ENCODE measurements at regions not wholly inside any gene's neighbourhood (a gene's known extent, or its start where the extent isn't known, plus 50 kb on each side); places are given as distances from the start of the nearest gene placed in this dataset.

DNA sequence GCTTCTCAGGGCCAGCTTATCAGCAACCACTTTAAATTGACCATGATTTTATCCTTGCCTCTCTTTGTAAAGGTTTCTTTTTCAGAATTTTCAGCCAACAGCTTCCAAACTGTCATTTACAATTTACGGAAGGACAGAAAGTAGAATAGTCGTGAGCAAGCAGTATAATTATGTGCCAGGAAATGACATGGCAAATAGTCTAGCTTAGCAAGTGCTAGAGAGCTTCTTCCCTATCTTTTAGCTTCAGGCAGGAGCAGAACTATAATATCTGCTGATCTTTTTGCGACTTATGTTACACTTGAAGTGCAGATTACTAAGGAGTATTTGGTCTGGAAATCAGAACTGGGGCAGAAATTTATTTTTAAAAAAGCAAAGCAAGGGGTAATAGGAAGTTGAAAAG lies 123.0 kb upstream of the AP1S2 start:
- peak; percentile 40 to 56 for DNase-seq

DNA sequence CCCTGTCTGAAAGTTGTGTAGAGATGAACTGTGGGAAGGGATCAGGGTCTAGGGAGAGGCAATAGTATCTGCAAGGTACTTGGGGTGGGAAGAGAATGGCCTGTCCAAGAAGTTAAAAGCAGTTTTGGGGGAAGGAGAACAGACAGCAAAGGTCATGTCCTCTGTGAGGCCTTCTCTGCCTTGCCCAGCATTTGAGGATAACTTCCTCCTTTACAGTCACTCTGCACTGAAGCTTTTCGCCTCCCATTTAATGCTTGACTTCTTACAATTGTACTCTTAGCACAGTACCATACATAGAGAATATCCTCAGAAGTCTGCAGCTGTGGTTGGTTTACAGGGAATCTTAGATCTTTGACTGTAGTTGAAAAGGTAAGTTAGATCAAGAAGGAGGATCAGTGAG lies 121.8 kb upstream of the AP1S2 start:
- peak; percentile 2 to 25 for DNase-seq

DNA sequence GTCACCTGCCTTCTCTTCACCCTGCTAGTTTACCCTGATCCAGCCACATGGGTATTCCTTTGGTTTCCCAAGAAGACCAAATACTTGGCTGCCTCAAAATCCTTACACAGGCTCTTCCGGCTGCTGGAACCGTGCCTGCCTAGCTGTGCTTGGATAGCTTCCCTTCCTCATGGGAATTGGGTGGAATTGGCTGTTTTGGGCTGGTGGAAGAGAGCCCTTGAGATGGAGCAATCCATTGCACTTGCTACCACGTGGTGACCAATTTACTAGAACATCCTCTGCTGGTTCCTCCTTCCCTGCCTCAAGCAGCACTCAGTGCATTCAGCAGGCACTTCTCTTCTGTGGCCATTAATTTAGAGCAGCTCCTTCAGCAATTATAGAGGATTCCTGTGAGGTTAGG lies 119.3 kb upstream of the AP1S2 start:
- DNase-seq = peak; percentile 13 to 34

- DNase-seq = peak; percentile 46 to 48
These were observed 118.7 kb upstream of the AP1S2 start for GRCh38 chrX:15973299-15973698.

GRCh38 chrX:15971696-15972095 lies 117.1 kb upstream of the AP1S2 start:
- DNase-seq = no peak

DNA sequence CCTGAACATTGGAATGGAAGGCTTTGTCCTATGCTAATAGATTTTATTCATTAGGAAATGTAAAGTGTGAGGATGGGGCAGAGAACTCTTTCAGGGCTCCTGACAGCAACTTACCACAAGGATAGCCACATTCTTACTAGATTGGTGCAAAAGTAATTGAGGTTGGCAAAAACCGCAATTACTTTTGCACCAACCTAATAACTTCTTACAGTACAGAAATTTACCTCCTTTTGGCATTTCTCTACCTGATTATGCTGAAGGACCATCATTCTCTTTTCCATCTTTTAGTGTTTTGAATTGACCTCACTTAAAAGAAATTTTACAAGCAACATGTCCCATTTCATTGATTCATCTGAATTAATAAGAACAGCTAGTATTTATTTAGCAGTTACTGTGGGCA lies 109.2 kb upstream of the AP1S2 start:
- no peak for DNase-seq

DNA sequence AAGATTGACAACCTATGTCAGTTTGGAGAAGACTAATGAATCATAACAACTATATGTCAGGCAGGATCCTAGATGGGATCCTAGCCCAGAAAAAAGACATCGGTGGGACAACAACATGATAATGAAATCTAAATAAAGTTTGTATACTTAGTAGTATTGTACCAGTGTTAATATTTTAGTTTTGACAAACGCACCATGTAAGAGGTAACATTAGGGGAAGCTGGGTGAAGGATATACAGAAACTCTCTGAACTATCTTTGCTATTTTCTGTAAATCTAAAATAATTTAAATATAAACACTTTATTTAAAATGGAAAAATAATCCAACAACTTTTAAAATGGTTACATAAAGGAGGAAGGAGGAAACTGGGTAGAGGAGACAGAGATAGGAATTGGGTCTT lies 105.6 kb upstream of the AP1S2 start:
- DNase-seq = no peak

DNA sequence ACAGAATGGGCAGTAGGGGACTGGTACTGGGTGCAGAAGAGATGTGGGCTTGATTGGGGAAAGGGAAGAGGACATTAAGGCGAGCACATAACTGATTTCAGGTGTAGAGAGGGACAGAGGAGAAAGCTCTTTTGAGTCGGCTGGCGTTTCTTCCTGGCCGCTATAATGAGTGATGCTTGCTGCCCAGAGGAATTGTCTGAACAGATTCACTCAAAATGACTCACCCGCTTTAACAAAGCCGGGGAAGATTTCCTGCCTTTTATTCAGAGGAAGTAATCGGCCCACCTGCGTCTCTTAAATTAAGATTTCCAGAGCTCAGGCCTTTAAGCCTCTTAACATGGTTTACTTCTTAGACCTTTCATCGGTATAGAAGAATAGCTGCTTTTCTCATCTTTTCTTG lies 102.1 kb upstream of the AP1S2 start:
- DNase-seq = no peak

DNA sequence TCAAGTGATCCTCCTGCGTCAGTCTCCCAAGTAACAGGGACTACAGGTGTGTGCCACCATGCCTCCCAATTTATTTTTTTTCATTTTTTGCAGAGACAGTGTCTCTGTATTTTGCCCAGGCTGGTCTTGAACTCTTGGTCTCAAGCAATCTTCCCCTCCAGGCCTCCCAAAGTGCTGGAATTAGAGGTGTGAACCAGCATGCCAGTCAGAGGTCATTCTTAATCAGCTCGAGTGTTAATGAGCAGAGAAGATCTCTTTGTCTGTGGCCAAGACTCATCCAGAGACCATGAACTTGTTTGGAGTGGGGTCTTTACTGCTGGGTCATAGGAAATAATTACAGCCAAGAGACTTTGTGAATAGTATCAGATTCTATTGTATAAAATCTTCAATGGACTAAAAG lies 99.2 kb upstream of the AP1S2 start:
- no peak for DNase-seq

DNA sequence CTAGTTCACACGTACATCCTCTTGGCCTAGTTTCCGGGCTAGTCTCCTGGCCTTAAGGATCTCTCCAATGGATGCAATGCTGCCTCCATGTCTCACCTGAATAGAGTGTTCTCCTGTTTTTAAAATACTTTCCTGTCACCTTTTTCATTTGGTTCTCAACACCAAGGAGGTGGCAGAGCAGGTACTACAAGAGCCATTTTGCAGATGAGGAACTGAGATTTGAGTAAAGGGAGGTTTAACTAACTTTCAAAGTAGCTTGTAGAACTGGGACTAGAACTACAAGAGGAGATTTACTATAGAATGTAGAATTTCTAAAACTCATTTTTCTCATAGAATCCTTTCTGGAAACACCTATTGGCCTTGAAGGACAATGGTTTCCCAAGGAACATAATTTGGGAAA lies 97.6 kb upstream of the AP1S2 start:
- DNase-seq = no peak

DNA sequence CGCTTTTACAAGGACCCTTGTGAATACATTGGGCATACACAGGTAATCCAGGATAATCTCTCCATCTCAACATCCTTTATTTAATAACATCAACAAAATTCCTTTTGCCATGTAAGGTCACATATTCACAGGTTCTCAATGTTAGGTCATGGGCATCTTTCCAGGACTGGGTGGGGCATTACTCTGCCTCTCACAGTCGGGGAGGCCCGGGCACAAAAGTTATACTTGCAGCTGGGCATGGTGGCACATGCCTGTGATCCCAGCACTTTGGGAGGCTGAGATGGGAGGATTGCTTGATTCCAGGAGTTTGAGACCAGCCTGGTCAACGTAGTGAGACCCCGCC lies 93.7 kb upstream of the AP1S2 start:
- DNase-seq = no peak

DNA sequence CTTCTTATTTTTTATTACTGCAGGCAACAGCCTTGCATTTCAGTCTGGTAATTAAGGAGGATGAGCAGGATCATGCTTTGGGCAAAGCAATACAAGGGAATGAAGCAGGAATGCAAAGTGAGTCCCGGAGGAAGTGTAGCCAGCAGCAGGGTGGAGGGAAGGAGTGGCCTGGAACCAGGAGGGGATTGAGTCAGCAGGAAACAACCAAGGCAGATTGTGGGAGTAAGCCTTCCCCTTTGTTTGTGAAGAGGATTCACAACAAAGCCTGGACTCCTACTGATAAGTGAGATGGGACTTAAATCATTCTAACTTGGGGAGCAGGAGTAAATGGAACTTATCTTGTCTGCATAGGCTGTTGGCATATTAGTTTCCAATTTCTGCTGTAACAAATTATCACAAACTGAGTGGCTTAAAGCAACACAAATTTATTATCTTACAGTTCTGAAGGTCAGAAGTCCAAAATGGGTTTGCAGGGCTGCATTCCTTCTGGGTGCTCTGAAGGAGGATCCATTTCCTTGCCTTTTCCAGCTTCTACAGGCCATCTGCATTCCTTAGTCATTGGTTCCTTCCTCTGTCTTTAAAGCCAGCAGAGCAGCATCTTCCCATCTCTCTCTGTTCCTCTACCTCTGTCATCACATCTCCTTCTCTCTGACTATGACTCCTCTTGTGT lies 93.2 kb upstream of the AP1S2 start:
- DNase-seq = no peak

GRCh38 chrX:15946783-15947580 lies 92.4 kb upstream of the AP1S2 start:
- peak in 1 of 2 experiments; percentile 2 for DNase-seq

GRCh38 chrX:15943391-15943790 lies 88.8 kb upstream of the AP1S2 start:
- no peak for DNase-seq

- no peak for DNase-seq
These were observed 87.7 kb upstream of the AP1S2 start for GRCh38 chrX:15942307-15942706.

DNA sequence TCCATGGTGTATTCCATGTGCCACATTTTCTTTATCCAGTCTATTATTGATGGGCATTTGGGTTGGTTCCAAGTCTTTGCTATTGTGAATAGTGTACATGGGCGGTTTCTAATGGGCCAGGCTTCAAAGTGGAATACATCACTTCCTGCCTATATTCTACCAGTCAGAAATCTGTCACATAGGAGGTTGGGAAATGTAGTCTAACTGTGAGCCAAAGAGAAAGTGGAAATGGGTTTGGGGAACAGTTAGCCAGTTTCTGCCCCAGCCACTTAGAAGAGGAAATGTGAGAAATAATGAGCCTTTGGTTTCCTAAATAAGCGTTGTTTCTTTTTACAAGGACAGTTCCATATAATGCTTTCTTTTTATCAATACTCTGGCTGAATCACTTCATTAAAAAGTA lies 85.1 kb upstream of the AP1S2 start:
- DNase-seq = no peak

DNA sequence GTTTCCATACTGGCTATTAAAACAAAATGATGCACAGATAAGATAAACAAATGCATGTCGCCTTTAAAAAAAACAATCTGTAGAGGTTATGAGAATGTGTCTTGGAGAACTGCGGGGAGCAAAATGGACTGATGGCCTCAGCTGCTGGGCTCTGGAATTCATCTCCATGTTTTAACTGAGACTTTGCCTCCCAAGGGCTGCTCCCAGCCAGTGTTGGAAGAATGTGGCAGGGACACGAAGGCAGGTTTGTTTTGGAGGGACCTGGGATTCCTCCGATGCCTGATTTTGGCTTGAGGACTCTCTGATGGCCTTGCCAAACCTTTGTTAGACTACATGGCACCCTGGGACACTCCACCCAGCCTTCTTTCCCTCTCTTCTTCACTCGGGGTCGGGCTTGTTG lies 83.5 kb upstream of the AP1S2 start:
- DNase-seq = no peak

- no peak for DNase-seq
These were observed 76.7 kb upstream of the AP1S2 start for GRCh38 chrX:15931362-15931761.

- no peak for DNase-seq
These were observed 76.0 kb upstream of the AP1S2 start for GRCh38 chrX:15930585-15930984.

- DNase-seq = no peak
These were observed 74.6 kb upstream of the AP1S2 start for GRCh38 chrX:15929194-15929593.

GRCh38 chrX:15926622-15927021 lies 72.0 kb upstream of the AP1S2 start:
- no peak for DNase-seq

GRCh38 chrX:15918003-15918402 lies 63.4 kb upstream of the AP1S2 start:
- DNase-seq = no peak

DNA sequence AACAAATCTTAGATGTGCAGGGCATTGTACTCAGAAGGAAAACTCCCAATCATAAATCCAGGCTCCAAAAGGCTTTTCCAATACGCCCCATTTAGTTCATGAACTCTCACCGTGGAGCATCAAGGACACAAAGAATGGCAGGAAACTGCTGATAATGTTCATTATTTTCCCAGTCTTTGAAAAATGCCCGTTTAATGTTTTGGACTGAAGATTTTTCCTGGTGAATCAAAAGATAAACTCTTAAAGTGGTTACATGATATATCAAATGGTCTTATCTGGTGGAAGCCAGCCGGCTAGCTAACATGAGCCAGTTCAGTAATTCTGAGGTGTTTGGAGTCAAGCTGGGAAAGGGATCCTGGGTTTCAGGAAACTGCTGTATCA lies 62.1 kb upstream of the AP1S2 start:
- DNase-seq = no peak

- peak; percentile 5 to 22 for DNase-seq
These were observed 61.5 kb upstream of the AP1S2 start for GRCh38 chrX:15915959-15916703.

Data from AML-193 (cell line).